Mammary epithelial cell (primary cell): ENCODE measurements at regions not wholly inside any gene's neighbourhood (a gene's known extent, or its start where the extent isn't known, plus 50 kb on each side); places are given as distances from the start of the nearest gene placed in this dataset.

Experiments used
- EZH2 ChIP-seq: IDR thresholded peaks from 2 replicates; pipeline ENCODE4 v1.6.1; 2012; ENCODE audit warnings: low read length, inconsistent platforms, borderline replicate concordance
- TF ChIP-seq, protein P1 (sequence below), 2 donors: IDR thresholded peaks in 1 of 2; conservative IDR thresholded peaks in 1 of 2; 2 replicates each; pipeline ENCODE4 v1.5.1; 2011 to 2012; ENCODE audit warnings: inconsistent platforms in 2 of 2, low read length in 2 of 2, mild to moderate bottlenecking in 2 of 2, control low read depth in 1 of 2, low read depth in 1 of 2; ENCODE audit not compliant: insufficient read depth in 1 of 2; ENCODE audit errors: extremely low read depth in 1 of 2

- TF ChIP-seq, protein P1, sequence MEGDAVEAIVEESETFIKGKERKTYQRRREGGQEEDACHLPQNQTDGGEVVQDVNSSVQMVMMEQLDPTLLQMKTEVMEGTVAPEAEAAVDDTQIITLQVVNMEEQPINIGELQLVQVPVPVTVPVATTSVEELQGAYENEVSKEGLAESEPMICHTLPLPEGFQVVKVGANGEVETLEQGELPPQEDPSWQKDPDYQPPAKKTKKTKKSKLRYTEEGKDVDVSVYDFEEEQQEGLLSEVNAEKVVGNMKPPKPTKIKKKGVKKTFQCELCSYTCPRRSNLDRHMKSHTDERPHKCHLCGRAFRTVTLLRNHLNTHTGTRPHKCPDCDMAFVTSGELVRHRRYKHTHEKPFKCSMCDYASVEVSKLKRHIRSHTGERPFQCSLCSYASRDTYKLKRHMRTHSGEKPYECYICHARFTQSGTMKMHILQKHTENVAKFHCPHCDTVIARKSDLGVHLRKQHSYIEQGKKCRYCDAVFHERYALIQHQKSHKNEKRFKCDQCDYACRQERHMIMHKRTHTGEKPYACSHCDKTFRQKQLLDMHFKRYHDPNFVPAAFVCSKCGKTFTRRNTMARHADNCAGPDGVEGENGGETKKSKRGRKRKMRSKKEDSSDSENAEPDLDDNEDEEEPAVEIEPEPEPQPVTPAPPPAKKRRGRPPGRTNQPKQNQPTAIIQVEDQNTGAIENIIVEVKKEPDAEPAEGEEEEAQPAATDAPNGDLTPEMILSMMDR (conservative IDR thresholded peaks at IDR 0.05 in 1 of 2, IDR thresholded peaks at IDR 0.05 in 1 of 2; ENCODE audit: extremely low read depth in 1 of 2, insufficient read depth in 1 of 2, low read depth in 1 of 2, low read length in 2 of 2) = no peak
- no peak for TF ChIP-seq EZH2
Observed at GRCh38 chr11:70742553-70743291, 344.4 kb downstream of the CTTN start.
